C1 segment of cervical spinal cord (tissue), 14 donors: ENCODE measurements at regions not wholly inside any gene's neighbourhood (a gene's known extent, or its start where the extent isn't known, plus 50 kb on each side); places are given as distances from the start of the nearest gene placed in this dataset.

Experiments used
- DNase-seq, 14 donors: peaks; one replicate each; lab custom pipeline; 2025; lab: John Stamatoyannopoulos, UW

- DNase-seq: no peak
These were observed 136.3 kb upstream of the MLIP start for GRCh38 chr6:53974941-53975340.

- no peak for DNase-seq
These were observed 135.2 kb upstream of the MLIP start for GRCh38 chr6:53975941-53976615.

GRCh38 chr6:53977551-53977950 is 133.7 kb upstream of the MLIP start:
- DNase-seq: no peak

- no peak for DNase-seq
These were observed 131.7 kb upstream of the MLIP start for GRCh38 chr6:53979468-53980067.

- no peak for DNase-seq
These were observed 128.7 kb upstream of the MLIP start for GRCh38 chr6:53982366-53983050.

- DNase-seq: no peak
These were observed 127.9 kb upstream of the MLIP start for GRCh38 chr6:53983301-53983700.

GRCh38 chr6:53984163-53984562 is 127.1 kb upstream of the MLIP start:
- no peak for DNase-seq

- DNase-seq: no peak
These were observed 126.7 kb upstream of the MLIP start for GRCh38 chr6:53984581-53984980.

- no peak for DNase-seq
These were observed 125.9 kb upstream of the MLIP start for GRCh38 chr6:53985366-53985765.

GRCh38 chr6:53986165-53986720 is 125.0 kb upstream of the MLIP start:
- DNase-seq: no peak

GRCh38 chr6:53986721-53987521 is 124.3 kb upstream of the MLIP start:
- peak in 1 of 14 donors; percentile 2 for DNase-seq

GRCh38 chr6:53987522-53987888 is 123.7 kb upstream of the MLIP start:
- no peak for DNase-seq

- no peak for DNase-seq
These were observed 121.7 kb upstream of the MLIP start for GRCh38 chr6:53989504-53989903.

- no peak for DNase-seq
These were observed 118.7 kb upstream of the MLIP start for GRCh38 chr6:53992522-53992921.

- no peak for DNase-seq
These were observed 117.0 kb upstream of the MLIP start for GRCh38 chr6:53994201-53994600.

GRCh38 chr6:53995935-53996334 is 115.3 kb upstream of the MLIP start:
- DNase-seq: no peak

GRCh38 chr6:53998303-53998702 is 112.9 kb upstream of the MLIP start:
- DNase-seq: no peak

GRCh38 chr6:53999088-53999755 is 112.0 kb upstream of the MLIP start:
- DNase-seq: no peak

- DNase-seq: no peak
These were observed 109.1 kb upstream of the MLIP start for GRCh38 chr6:54002116-54002515.

- no peak for DNase-seq
These were observed 107.9 kb upstream of the MLIP start for GRCh38 chr6:54003316-54003715.

- no peak for DNase-seq
These were observed 102.7 kb upstream of the MLIP start for GRCh38 chr6:54008589-54008988.
